ENCODE measurements at regions not wholly inside any gene's neighbourhood (a gene's known extent, or its start where the extent isn't known, plus 50 kb on each side); places are given as distances from the start of the nearest gene placed in this dataset.
"Not testable (repeated sequence)": the region's sequence is repeated elsewhere in the genome, so short reads cannot be mapped to it uniquely, and the experiment has no call there.

DNA sequence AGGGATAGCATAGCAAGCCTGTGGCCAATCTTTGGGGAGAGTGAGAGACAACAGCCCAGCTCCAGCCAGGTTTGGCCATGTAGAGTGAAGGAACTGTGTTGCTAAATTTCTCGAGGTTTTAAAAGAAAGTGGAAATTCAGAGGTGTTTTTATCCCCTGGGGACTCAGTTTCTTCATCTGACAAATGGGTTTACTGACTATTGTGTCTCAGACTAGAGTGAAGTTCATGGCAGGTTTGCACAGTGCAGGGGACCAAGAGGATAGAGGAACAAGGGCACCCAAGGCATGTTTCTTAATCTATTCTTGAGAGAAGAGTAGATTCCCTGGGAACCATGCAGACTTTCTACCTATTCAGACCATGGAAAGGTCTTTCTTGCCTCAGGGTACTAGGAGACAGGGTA is 555.8 kb upstream of the C16orf82 start:
- no peak for DNase-seq

DNA sequence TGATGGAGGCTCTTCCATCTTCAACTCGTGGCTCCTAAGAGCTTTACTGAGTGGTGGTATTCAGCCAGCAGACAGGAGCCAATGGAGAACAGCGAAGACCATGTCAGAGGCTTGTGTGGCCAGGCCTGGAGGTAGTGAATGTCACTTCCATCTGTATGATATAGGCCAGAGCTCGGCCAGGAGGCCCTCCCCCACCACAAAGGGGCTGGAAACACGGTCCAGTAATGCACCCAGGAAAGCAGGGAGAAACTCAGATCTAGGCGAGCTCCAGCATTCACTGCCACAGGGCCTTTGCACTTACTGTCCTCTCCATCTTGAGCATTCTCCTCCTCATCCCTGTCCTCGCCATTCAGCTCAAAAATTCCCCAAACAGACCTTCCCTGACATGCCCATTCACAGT is 555.3 kb upstream of the C16orf82 start:
- DNase-seq = no peak

DNA sequence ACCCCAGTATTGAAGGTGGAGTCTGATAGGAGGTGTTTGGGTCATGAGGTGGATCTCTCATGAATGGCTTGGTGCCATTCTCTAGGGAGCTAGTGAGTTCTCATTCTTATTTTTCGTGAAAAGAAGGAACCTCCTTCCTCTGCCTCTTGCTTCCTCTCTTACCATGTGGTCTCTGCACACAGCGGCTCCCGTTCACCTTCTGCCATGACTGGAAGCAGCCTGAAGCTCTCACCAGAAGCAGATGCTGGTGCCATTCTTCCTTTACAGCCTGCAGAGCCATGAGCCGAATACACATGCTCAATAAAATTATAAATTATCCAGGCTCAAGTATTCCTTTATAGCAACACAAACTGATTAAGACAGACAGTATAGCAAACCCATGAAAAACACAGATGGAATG is 545.1 kb upstream of the C16orf82 start:
- DNase-seq = no peak

DNA sequence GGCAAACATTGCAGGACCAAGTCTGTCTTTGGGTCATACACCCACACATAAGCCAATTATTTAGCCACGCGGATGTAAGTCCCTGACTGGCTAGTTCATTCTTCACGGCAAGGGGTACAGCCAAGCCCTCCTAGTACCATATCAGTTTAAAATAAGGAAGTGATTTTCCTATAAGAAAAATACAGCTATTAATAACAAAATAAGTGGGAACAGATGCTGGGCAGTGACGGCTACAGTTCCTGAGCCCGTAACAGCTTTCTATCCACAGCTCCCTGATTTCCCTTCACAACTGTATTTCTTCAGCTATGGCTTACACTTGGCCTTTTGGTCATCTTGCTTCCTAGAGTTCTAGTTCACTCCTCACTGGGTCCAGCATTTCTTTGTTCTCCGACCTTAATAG is 542.4 kb upstream of the C16orf82 start:
- DNase-seq = no peak

DNA sequence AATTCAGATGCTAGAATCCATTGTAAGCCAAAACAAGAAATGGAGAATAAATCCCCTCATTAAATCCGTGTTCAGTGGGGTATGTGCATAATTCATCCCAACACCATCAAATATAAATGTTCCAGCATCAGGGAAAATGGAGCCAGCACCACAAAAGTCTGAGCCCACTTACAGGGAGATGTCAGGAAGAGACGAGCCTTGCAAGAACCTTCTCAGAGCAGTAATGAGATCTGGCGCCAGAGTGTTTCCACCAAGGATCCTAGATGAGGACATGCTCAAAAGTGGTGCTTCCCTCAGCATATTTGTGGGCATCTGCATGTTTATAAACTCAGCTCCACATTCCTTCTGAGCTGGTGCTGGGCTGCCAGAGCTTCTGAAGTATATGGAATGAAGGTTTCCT is 541.9 kb upstream of the C16orf82 start:
- DNase-seq = no peak

DNA sequence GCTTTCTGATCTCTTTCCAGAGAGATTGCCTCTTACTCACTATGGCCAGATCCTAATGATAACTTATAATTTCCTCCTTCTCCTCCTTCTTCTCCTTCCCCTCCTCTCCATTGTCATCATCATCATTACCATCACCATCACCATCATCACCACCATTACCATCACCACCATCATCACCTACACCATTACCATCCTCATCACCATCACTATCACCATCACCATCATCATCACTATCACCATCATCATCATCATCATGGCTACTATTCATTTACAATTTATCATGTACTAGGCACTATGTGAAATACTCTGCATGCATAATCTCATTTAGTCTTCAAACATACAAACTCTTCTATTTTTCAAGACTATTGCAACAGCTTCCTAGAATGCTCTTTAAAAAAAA is 540.9 kb upstream of the C16orf82 start:
- DNase-seq = no peak

DNA sequence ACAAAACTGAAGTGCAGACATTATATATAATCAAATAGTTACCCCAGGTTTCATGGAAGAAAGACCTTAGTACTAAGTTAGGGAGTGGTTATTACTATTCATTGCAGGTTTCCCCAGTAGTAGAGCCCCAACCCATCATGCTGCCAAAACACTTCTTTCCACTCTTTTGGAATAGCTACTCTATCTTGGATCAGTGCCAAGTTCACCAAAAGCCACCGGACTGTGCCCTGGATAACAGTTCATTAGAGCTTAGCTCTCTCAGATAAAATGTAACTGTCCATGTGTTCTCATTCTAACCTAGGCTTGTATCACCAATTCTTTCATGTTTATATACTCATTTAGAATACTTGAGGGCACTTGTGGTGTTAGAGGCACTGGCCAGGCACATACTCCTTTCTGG is 540.1 kb upstream of the C16orf82 start:
- no peak for DNase-seq

DNA sequence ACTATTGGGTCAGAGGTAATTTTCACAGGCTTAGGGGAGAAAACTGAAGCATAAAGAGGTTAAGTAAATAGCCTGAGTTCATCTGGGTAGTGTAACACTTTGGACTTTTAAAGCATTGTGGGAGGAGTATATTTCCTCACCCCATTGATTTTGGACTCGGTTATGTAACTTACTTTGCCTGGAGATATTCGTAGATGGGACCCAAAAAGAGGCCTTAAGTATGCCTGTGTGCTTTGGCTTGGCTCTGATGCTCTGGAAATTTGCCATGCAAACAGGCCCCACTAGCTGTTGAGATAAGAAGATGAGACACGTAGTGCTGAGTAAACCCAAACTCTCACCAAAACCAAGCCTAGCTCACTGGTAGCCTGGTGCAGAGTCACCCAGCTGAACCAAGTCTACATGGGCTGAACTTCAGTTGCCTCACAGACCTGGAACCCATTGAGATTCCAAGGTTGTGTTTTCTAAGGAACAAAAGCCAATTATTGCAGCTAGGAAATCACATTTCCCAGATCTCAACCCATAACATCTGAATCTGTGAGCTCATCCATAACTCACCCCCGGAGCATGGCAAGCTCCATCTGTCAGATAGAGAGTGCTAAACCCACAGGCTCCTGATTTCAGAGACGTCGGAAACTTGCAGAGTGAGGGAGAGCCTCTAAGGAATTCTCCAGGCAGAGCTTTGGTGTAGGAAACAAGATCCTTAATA is 536.0 kb upstream of the C16orf82 start:
- no peak for DNase-seq

DNA sequence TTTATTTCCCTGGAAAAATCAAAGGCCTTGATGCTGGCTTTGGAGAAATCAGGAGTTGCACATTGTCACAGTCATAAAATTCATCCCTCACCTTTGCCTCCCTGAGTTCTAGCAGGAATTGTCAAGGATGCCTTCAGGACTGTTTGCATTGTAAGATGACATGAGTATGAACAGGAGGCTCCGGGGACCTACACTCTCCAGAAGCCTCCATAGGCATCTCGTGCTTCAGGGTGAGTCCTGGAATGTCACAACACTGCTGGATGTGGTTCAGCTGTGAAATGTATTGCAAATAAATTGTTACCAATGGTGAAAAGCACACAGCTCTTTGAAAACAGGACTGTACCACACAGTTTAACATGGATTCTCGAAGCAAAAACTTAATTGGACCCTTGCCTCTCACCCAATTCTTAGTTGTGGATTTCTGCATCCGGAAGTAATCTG is 535.4 kb upstream of the C16orf82 start:
- no peak for DNase-seq

DNA sequence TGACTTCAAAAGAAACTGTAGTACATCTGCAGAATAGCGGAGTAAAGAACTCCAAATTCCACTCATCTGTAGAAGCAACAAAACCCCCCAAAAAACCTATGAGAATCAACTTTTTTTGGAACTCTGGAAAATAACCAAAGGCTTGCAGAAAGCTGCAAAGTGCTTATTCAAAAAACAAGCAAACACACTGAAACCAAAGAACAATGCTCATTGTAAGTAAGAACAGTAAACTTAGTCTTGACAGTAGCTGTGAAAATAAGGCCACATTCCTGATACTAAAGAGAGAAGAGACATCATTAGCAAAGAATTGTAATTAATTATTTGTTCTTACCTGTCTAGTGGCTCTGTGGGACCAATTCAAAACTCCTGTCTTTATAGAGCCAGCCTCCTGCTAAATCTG is 534.3 kb upstream of the C16orf82 start:
- DNase-seq = no peak

DNA sequence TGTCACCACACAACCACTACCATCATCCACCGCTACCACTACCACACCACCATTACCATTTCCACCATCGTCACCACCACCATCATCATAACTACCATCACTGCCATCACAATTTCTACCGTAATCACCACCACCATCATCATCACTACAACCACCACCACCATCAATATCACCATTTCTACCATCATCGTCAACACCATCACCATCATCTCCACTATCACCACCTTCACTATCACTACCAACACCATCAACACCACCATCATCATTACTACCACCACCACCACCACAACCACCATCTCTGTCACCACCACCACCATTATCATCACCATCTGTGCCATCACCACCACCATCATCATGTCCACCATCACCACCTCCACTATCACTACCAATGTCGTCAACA is 524.5 kb upstream of the C16orf82 start:
- no peak for DNase-seq

DNA sequence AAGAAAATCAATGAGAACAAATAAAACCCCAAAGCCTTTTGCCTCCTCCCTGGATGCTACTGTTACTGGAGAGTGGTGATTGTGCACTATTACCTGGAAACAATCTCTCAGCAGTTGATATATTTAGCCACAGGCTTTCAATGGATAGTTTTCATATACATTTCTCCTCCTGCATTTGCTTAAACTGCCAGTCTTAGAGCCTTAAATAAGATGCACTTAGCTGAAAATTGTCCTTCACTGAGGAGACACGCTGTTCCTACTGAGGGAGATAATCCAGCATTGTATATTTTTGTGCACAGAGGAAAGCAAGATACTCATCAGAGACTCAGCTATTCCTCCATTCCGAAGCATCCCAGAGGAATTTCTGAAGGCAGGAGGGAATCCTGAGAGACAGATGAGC is 520.2 kb upstream of the C16orf82 start:
- DNase-seq = no peak

DNA sequence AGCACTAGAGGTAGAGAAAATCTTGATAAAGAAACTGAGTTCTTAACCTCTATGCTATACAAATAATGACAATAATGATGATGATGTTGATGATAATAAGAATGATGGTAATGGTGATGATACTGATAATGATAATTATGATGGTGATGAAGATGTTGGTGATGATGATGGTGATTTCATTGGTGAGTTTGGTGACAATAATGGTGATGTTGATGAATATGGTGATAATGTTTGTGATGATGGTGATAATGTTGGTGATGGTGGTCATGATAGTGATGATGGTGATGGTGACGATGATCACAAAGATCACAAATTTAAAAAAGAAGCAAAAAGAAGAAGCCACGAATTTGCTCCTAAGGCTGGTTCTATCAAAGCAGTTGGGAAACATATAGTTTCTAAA is 519.0 kb upstream of the C16orf82 start:
- no peak for DNase-seq

DNA sequence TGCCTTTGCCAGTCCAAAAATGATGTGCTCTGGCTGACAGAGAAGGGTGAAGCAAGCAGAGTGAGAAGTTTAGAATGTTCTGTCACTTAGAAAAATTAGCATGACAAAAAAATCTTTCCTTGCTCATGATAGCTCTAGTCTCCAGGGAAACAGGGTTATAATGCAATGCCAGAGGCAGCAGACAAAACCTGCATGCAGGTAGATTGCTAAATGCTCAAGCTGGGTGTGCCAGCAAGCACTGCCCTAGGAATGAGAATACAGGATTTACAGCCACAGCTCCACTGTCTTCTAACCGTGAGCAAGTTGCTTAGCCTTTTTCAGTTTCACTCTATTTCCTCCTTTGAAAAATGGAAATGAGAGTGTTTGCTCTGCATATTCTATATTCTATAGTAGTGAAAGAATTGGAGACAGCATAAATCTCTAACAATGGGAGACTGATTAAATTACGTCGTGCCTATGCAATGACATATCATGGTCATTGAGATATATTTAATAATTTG is 516.6 kb upstream of the C16orf82 start:
- no peak for DNase-seq

DNA sequence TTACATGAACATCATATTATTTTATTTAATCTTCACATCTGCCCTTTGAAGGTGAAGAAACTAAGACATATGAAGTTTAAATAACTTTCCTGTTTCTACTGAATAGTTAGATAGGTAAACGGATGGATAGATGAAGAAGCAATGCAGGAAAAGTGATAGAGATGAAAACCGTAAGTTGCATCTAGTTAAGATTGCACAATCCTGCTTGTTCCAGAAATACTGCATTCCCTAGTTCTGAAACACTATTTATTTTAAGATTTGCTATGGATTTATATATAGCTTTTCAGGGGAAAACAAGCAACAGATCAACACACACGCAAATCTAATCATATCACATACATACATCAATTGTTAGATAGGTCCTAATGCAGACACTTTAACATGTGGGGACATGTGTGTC is 512.7 kb upstream of the C16orf82 start:
- DNase-seq = no peak

DNA sequence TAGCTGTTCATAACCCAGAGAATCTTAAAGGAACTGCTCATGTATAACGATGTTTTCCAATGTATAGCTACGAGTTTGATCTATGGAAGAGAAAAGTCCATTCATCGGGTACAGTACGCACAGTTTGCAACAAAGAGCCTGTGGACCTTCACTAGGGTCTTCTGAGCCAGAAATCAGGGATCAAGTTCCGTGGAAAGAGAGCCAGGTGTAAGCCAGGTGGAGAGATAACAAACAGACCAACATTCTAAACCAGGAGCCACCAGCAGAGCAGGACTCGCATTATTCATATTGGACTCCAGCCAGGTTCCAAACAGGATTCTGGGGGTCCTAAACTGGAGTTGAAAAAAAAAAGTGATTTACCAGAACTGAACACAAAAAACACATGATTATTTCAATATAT is 505.4 kb upstream of the C16orf82 start:
- DNase-seq = no peak

DNA sequence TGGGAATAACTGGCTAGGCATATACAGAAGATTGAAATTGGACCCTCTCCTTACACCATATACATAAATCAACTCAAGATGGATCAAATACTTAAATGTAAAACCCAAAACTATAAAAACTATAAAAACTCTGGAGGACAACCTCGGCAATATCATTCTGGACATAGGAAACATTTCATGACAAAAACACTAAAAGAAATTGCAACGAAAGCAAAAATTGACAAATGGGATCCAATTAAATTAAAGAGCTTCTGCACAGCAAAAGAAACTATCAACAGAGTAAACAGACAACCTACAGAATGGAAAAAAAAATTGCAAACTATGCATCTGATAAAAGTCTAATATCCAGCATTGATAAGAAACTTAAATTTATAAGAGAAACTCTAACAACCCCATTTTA is 503.7 kb upstream of the C16orf82 start:
- no peak for DNase-seq

DNA sequence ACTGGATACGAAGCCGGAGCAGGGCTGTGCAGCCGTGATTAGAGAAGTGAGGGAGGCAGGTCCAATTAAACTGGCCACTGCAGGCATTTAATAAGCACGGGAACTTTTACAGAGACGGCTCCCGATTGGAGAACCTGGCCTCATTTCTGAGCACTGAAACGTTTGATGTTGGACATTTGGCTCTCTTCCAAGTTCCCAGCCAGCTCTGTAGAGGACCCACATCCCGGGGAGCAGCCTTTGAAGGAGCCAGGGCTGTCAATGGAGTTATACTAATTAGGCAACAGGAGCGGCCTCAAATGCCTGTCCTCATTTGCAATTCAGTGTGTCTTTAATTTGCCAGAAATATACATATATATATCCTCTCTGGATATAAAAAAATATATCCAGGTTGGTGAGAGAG is 499.4 kb upstream of the C16orf82 start:
- no peak for DNase-seq

DNA sequence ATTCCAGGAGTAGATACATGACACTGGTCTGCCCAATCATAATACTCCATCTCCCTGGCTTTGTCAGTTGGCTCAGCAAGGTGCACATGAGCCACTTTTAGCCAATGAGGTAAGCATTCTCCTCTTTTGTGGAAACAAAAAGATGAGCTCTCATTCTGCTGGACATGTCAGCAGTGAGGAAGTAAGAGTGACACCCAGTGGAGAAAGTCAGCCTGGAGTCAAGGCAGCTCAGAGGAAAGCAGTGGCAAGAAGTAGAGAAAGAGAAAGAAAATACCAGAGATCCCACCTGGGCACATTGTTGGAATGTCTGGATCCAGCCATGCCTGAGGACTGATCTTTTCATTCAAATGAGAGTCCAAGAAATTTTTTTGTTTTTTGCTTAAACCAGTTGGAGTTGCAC is 496.9 kb upstream of the C16orf82 start:
- no peak for DNase-seq

DNA sequence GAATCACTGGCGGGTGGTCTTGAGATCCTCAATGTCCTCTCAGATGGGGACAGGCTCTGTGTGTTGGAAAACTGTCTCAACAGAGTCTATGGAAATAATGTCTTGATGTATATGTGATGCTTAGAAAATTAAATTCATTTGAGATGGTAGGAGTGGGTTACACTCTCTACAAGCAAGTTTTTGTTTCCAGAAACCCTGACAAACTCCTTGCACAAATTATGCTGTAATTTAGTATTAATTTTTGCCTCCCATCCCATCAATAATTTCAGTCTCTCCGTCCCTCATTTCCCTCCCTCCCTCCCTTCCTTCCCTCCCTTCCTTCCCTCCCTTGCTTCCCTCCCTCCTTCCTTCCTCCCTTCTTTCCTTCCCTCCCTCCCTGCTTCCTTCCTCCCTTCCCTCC is 488.0 kb upstream of the C16orf82 start:
- DNase-seq = no peak

DNA sequence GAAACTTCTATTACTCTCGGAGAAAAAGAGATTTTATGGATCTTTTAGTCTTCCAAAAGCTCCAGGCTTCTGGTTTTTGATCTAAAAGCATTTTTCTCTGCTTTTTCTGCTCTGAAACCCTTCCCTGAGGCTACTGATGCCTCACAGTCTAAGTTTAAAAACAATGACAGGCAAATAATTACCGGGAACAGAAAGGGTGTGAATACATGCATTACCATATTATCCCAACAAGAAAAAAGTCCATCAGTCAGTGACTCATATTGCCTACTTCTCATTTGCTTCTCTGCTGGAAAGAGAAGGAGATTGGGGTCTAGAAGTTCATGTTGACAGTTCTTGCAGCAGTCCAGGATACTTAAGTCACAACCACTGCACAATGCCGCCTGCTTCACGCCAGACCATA is 482.9 kb upstream of the C16orf82 start:
- DNase-seq = no peak

DNA sequence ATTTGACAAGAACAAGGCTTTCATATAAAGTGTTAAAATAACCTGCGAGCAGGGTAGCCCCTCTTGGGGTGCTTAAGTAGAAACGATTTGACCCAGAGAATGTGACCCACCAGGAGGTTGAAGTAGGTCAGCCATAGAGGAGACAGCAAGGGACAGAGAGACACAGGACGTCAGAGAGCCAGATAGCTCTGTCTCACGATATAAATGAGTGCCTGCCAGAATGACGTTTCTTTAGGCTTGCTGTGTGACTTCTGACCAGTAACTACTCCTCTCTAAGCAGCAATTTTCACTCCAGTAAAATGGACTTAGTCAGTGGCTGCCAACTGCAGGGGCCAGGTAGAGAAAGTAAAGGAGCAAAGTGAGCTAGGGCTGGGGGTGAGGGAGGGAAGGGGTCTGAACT is 473.0 kb upstream of the C16orf82 start:
- DNase-seq = no peak

DNA sequence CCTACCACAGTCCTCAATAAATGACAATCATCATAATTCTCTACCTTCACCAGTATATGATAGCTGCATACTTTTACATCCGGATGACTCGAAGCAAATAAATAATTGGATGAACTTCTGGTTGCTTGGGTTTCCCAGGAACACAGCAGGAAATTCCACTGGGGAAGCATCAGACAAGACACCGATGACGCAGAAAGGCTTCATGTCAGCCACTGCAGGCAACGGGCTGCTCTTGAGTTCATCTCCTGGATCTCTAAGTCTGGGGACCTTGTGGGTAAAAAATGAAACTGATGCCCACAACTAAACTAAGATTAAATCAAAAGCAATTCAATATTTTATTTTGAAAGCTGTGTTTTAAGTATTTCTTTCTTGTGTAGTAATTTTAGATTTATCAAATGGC is 472.1 kb upstream of the C16orf82 start:
- DNase-seq = no peak

DNA sequence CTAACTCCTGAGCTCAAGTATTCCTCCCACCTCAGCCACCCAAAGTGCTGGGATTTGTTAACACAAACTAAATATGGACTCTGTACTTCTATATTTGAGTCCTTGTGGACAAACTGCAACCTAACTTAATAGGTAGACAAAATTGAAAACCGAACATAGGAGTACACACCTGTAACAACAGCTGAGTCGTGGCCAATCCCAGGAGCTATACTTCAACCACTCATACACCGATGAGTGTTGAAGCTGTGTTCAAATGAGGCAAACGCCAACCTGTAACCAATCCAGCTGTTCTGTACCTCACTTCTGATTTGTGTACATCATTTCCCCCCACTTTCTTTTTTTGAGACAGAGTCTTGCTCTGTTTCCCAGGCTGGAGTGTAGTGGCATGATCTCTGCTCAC is 471.5 kb upstream of the C16orf82 start:
- no peak for DNase-seq

DNA sequence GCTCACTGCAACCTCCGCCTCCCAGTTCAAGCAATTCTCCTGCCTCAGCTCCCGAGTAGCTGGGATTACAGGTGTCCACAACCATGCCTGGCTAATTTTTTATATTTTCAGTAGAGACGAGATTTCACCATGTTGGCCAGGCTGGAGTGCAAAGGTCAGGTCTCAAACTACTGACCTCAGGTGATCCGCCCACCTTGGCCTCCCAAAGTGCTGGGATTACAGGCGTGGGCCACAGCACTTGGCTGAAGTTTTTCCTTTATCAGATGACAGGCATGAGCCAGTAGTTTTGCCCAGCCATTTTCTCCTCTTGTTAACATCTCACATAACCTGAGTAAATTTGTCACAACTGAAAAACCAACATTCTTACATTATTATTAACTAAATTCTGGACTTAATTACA is 470.7 kb upstream of the C16orf82 start:
- not testable (repeated sequence) for DNase-seq

All from stimulated activated CD4-positive, alpha-beta T cell treated with anti-CD3 and anti-CD28 coated beads, Interleukin-2, amount 100 ng/mL, for 48 hours (primary cell).